Naive thymus-derived CD8-positive, alpha-beta T cell (primary cell): ENCODE measurements at regions not wholly inside any gene's neighbourhood (a gene's known extent, or its start where the extent isn't known, plus 50 kb on each side); places are given as distances from the start of the nearest gene placed in this dataset.
A peak's percentile ranks its signal among the peaks of the same experiment; 100 is the strongest.
"Not testable (repeated sequence)": the region's sequence is repeated elsewhere in the genome, so short reads cannot be mapped to it uniquely, and the experiment has no call there.

Experiments used
- ATAC-seq, 2 donors: fragments of 150-1000 bp; cut with Tn5 transposase in 1 of 2; sonication (Bioruptor Pico), chemical (Tn5 transposase) in 1 of 2; 1 replicate in 1 of 2; 2 replicates in 1 of 2; pipeline ENCODE4 v1.10.0; 2021; ENCODE audit warnings: mild to moderate bottlenecking in 2 of 2, moderate library complexity in 2 of 2
- POLR2A ChIA-PET: fragments of 350-600 bp; sonication (Branson Sonifier 250); formaldehyde crosslinking; loops from one replicate; lab custom pipeline; 2021; ENCODE audit warnings: antibody characterized with exemption; lab: Charles Lee
- DNase-seq, 10 donors: peaks; one replicate each; pipeline versions ENCODE4 v3.0.0 to v3.0.0-alpha.2; 2020 to 2022
- H3K27ac Mint-ChIP-seq, 10 donors: one replicate each; pipeline ENCODE4 v1.8.0; 2020 to 2022; ENCODE audit warnings: mild to moderate bottlenecking in 10 of 10, mixed read lengths in 10 of 10, moderate library complexity in 4 of 10, inconsistent platforms in 1 of 10
- H3K27me3 Mint-ChIP-seq, 5 donors: one replicate each; pipeline ENCODE4 v1.8.0; 2021 to 2022; ENCODE audit warnings: mixed read lengths in 5 of 5
- H3K36me3 Mint-ChIP-seq, 3 donors: one replicate each; pipeline ENCODE4 v1.8.0; 2020 to 2022; ENCODE audit warnings: mixed read lengths in 3 of 3, mild to moderate bottlenecking in 2 of 3, inconsistent platforms in 1 of 3
- H3K4me1 Mint-ChIP-seq, 4 donors: one replicate each; pipeline ENCODE4 v1.8.0; 2021 to 2022; ENCODE audit warnings: mixed read lengths in 4 of 4
- H3K4me3 Mint-ChIP-seq, 10 donors: one replicate each; pipeline ENCODE4 v1.8.0; 2020 to 2022; ENCODE audit warnings: mild to moderate bottlenecking in 10 of 10, mixed read lengths in 10 of 10, moderate library complexity in 6 of 10, inconsistent platforms in 1 of 10
- H3K9me3 Mint-ChIP-seq, 9 donors: one replicate each; pipeline ENCODE4 v1.8.0; 2020 to 2022; ENCODE audit warnings: mixed read lengths in 9 of 9, mild to moderate bottlenecking in 3 of 9, inconsistent platforms in 1 of 9, moderate library complexity in 1 of 9

DNA sequence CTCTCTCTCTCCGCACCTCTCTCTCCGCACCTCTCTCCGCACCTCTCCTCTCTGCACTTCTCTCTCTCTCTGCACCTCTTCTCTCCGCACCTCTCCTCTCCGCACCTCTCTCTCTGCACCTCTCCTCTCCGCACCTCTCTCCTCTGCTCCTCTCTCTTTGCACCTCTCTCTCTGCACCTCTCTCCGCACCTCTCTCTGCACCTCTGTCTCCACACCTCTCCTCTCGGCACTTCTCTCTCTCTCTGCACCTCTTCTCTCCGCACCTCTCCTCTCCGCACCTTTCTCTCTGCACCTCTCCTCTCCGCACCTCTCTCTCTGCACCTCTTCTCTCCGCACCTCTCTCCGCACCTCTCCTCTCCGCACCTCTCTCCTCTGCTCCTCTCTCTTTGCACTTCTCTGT lies 274.2 kb downstream of the CCSER2 start:
- Mint-ChIP-seq H3K9me3 (peaks cover 0 to 11% (median 5%) of the 10 kb centered on the region in 9 donors), H3K27me3 (peaks cover 5 to 19% (median 11%) of the 10 kb centered on the region in 5 donors)
- H3K27ac Mint-ChIP-seq, H3K4me1 Mint-ChIP-seq, H3K36me3 Mint-ChIP-seq, DNase-seq, POLR2A ChIA-PET, ATAC-seq, H3K4me3 Mint-ChIP-seq: not testable (repeated sequence)

DNA sequence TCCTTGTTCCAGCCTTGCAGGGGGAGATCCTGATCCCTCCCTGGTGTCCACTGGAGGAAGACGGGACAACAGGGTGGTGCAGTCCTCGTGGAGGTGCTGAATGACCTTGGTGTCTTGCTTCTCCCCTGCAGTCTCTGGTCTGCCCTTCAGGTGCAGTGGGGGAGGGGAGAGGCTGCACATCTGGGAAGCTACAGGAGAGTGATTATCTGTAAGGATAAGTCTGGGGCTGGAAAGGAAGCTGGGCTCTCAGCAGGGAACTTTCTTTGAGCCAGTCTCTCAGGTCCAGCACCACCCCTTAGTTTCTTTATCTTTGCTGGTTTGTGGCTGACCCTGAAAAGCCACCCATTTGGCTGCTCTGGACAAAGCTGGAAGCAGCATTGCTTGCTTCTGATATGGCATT lies 275.6 kb downstream of the CCSER2 start:
- Mint-ChIP-seq H3K9me3 (peaks cover 0 to under 1% (median 0%) of the 10 kb centered on the region in 9 donors), H3K4me3 (no peak overlapping the region), H3K4me1 (no peaks in the 10 kb centered on the region), H3K27ac (no peak overlapping the region), H3K27me3 (peaks cover 5 to 13% (median 10%) of the 10 kb centered on the region in 5 donors), H3K36me3 (no peaks in the 10 kb centered on the region)
- ATAC-seq (no peak), DNase-seq (no peak)
- POLR2A ChIA-PET = no interaction called here

GRCh38 chr10:84605802-84606201 lies 277.4 kb downstream of the CCSER2 start:
- H3K4me3 Mint-ChIP-seq = no peak overlapping the region
- POLR2A ChIA-PET = no interaction called here
- no peaks in the 10 kb centered on the region for H3K36me3 Mint-ChIP-seq
- no peaks in the 10 kb centered on the region for H3K4me1 Mint-ChIP-seq
- no peak for DNase-seq
- H3K27me3 Mint-ChIP-seq = peaks cover 9 to 16% (median 13%) of the 10 kb centered on the region in 5 donors
- no peak overlapping the region for H3K27ac Mint-ChIP-seq
- no peak for ATAC-seq
- no peaks in the 10 kb centered on the region for H3K9me3 Mint-ChIP-seq

- no peaks in the 10 kb centered on the region for H3K9me3 Mint-ChIP-seq
- no peaks in the 10 kb centered on the region for H3K36me3 Mint-ChIP-seq
- H3K4me3 Mint-ChIP-seq = no peak overlapping the region
- no peak for ATAC-seq
- POLR2A ChIA-PET = no interaction called here
- DNase-seq = no peak
- H3K4me1 Mint-ChIP-seq = no peaks in the 10 kb centered on the region
- peaks cover 9 to 16% (median 13%) of the 10 kb centered on the region in 5 donors for H3K27me3 Mint-ChIP-seq
- no peak overlapping the region for H3K27ac Mint-ChIP-seq
Measured at GRCh38 chr10:84606428-84606827, 278.0 kb downstream of the CCSER2 start.

DNA sequence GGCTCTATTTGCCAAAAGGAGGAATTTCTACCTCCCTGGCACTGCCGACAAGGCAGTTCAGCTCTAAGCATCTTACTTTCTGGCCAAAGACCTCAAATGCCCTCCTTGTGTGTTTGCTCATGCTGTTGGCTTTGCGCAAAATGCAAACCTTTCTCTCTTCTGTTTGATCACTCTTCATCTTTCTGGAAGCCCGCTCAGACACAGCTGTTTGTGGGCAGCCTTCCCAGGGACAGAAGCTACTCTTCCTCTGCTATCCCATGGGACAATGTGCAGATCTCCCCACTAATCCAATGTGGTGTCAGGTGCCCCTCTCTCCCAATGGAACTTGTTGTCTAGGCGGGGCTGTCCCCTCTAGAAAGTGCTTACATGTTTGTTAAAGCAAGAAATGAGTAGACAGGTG lies 278.7 kb downstream of the CCSER2 start:
- H3K27ac Mint-ChIP-seq = no peak overlapping the region
- no peaks in the 10 kb centered on the region for H3K36me3 Mint-ChIP-seq
- DNase-seq (no peak), ATAC-seq (no peak)
- no peaks in the 10 kb centered on the region for H3K9me3 Mint-ChIP-seq
- H3K4me3 Mint-ChIP-seq = no peak overlapping the region
- peaks cover 9 to 16% (median 13%) of the 10 kb centered on the region in 5 donors for H3K27me3 Mint-ChIP-seq
- POLR2A ChIA-PET = no interaction called here
- no peaks in the 10 kb centered on the region for H3K4me1 Mint-ChIP-seq

DNA sequence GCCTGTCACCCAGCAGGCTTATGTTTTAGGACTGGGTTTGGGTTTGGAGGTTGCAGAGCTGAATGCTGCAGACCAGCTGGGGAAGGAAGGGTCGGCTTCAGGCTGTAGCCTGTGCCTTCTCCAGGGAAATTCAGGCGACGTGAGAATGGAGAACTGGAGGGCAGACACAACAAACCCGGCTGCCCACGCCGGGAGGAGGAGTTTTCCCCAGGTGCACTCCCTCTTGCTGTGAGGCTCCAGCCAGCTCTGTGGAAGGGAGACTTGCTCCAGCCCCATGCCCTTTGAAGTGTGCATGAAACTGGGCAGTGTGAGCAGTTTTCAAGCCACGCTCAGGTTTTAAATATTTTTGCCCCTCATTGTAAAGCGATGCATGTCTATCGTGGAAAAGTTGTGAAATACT lies 279.1 kb downstream of the CCSER2 start:
- peaks cover 9 to 18% (median 14%) of the 10 kb centered on the region in 5 donors for H3K27me3 Mint-ChIP-seq
- H3K4me1 Mint-ChIP-seq = no peaks in the 10 kb centered on the region
- no peaks in the 10 kb centered on the region for H3K36me3 Mint-ChIP-seq
- ATAC-seq (no peak), DNase-seq (no peak)
- no peak overlapping the region for H3K4me3 Mint-ChIP-seq
- H3K27ac Mint-ChIP-seq = no peak overlapping the region
- H3K9me3 Mint-ChIP-seq = no peaks in the 10 kb centered on the region
- POLR2A ChIA-PET = no interaction called here

- DNase-seq = no peak
- peaks cover 12 to 24% (median 20%) of the 10 kb centered on the region in 5 donors for H3K27me3 Mint-ChIP-seq
Measured at GRCh38 chr10:84608126-84608525, 279.7 kb downstream of the CCSER2 start.

GRCh38 chr10:84613336-84614021 lies 285.1 kb downstream of the CCSER2 start:
- Mint-ChIP-seq H3K4me1 (no peaks in the 10 kb centered on the region), H3K36me3 (peaks cover 0 to 2% (median 0%) of the 10 kb centered on the region in 3 donors), H3K9me3 (peaks cover 0 to 6% (median 0%) of the 10 kb centered on the region in 9 donors), H3K4me3 (no peak overlapping the region), H3K27me3 (peaks cover 12 to 32% (median 19%) of the 10 kb centered on the region in 5 donors), H3K27ac (no peak overlapping the region)
- ATAC-seq (no peak), DNase-seq (no peak)
- POLR2A ChIA-PET = no interaction called here

More at GRCh38 chr10:84608126-84608525, 279.7 kb downstream of the CCSER2 start:
- H3K4me3 Mint-ChIP-seq = no peak overlapping the region
- H3K9me3 Mint-ChIP-seq = no peaks in the 10 kb centered on the region
- H3K36me3 Mint-ChIP-seq = no peaks in the 10 kb centered on the region
- H3K27ac Mint-ChIP-seq = peak overlapping the region in 1 of 10 donors; percentile 10
- POLR2A ChIA-PET = no interaction called here
- ATAC-seq = no peak
- no peaks in the 10 kb centered on the region for H3K4me1 Mint-ChIP-seq

DNA sequence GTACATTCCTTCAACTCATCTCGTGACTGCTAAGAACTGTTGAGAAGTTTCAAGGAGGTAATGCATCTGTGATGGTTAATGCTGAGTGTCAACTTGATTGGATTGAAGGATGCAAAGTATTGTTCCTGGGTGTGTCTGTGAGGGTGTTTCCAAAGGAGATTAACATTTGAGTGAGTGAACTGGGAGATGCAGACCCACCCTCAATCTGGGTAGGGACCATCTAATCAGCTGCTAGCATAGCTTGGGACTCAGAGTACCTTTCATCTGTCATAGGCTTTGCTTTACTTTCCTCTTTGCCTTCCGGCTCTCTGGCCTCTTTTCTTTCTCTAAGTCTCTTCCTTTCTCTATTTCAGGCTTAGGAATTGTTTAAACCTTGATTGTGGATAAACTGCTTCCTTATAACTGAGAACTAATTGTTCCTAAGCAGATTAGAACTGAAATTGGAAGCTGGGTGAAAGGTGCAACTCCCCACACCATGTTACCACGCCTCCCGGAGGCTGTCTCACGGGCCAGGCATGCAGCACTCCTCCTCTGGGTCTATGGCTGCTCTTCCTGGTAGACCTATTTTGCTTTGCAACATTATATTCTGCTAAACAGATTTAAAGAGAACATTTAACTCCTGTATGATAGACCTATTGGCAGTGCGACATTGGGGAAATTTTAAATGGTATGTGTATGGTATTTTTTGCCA lies 298.2 kb downstream of the CCSER2 start:
- Mint-ChIP-seq H3K9me3 (no peaks in the 10 kb centered on the region), H3K27ac (no peak overlapping the region), H3K4me3 (no peak overlapping the region), H3K4me1 (no peaks in the 10 kb centered on the region), H3K27me3 (peaks cover 3 to 26% (median 7%) of the 10 kb centered on the region in 5 donors), H3K36me3 (no peaks in the 10 kb centered on the region)
- DNase-seq = no peak
- no peak for ATAC-seq
- POLR2A ChIA-PET = no interaction called here

DNA sequence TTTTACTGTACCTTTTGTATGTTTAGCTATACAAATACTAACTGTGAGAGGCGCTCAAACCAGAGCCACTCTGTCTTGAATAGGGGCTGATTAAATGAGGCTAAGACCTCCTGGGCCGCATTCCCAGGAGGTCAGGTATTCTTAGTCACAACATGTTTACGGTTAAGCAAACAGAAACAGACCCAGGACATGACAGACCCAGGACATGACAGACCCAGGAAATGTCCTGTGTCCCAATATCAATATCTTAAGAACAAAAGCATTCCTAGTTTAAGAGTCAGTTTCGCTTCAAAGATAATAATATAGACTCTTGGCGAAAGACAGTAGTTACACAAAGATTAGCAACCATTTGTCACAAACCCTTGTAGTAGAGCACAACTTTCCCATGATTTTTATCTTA lies 304.5 kb downstream of the CCSER2 start:
- ATAC-seq (no peak), DNase-seq (no peak)
- H3K4me3 Mint-ChIP-seq = no peak overlapping the region
- no peaks in the 10 kb centered on the region for H3K4me1 Mint-ChIP-seq
- peaks cover 0 to 6% (median 0%) of the 10 kb centered on the region in 5 donors for H3K27me3 Mint-ChIP-seq
- no peaks in the 10 kb centered on the region for H3K36me3 Mint-ChIP-seq
- no peak overlapping the region for H3K27ac Mint-ChIP-seq
- H3K9me3 Mint-ChIP-seq = no peaks in the 10 kb centered on the region
- POLR2A ChIA-PET = no interaction called here

GRCh38 chr10:84634636-84635035 lies 306.2 kb downstream of the CCSER2 start:
- no peaks in the 10 kb centered on the region for H3K4me1 Mint-ChIP-seq
- H3K36me3 Mint-ChIP-seq = no peaks in the 10 kb centered on the region
- peaks cover 0 to 3% (median 0%) of the 10 kb centered on the region in 9 donors for H3K9me3 Mint-ChIP-seq
- H3K4me3 Mint-ChIP-seq = no peak overlapping the region
- H3K27me3 Mint-ChIP-seq = peaks cover 0 to 8% (median 0%) of the 10 kb centered on the region in 5 donors
- POLR2A ChIA-PET = no interaction called here
- no peak for ATAC-seq
- H3K27ac Mint-ChIP-seq = no peak overlapping the region
- no peak for DNase-seq

- H3K27ac Mint-ChIP-seq, ATAC-seq, H3K36me3 Mint-ChIP-seq, POLR2A ChIA-PET, H3K4me3 Mint-ChIP-seq, DNase-seq, H3K4me1 Mint-ChIP-seq: not testable (repeated sequence)
- H3K9me3 Mint-ChIP-seq = peaks cover 0 to 22% (median 3%) of the 10 kb centered on the region in 9 donors
- H3K27me3 Mint-ChIP-seq = peaks cover 0 to 20% (median 6%) of the 10 kb centered on the region in 5 donors
Measured at GRCh38 chr10:84650628-84651027, 322.2 kb downstream of the CCSER2 start.

DNA sequence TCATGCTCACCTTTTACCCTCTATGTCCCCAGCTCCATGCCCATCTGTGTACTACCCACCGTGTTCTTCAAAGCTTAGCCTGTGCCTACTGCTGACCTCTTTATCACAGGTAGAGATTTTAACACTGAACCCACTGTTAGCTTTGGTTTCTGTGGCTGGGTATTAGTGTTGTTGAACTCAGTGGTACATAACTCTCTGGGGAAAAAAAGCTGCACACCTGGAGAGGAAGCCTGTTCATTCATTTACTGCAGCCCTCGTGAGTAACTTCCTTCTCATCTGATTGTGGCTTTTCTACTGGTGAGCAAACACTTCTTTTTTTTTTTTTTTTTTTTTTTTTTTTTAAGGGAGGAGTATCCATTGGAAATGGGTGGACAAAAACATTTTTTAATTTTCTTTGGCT lies 326.3 kb downstream of the CCSER2 start:
- Mint-ChIP-seq H3K9me3 (peaks cover 0 to 3% (median 0%) of the 10 kb centered on the region in 9 donors), H3K36me3 (no peaks in the 10 kb centered on the region)

More for the DNA sequence above, 326.3 kb downstream of the CCSER2 start:
- POLR2A ChIA-PET = no interaction called here
- peak overlapping the region in 1 of 10 donors; percentile 20 for H3K27ac Mint-ChIP-seq
- H3K4me3 Mint-ChIP-seq = no peak overlapping the region
- DNase-seq = no peak
- peaks cover 3 to 13% (median 10%) of the 10 kb centered on the region in 5 donors for H3K27me3 Mint-ChIP-seq
- no peaks in the 10 kb centered on the region for H3K4me1 Mint-ChIP-seq
- no peak for ATAC-seq
